Glutamatergic neuron (in vitro differentiated cells): ENCODE measurements at regions not wholly inside any gene's neighbourhood (a gene's known extent, or its start where the extent isn't known, plus 50 kb on each side); places are given as distances from the start of the nearest gene placed in this dataset.

Source experiments
- DNase-seq: peaks from one replicate; pipeline ENCODE4 v3.0.0; 2022
- H3K27ac Mint-ChIP-seq: one replicate; pipeline ENCODE4 v1.8.0; 2020; ENCODE audit warnings: mild to moderate bottlenecking, mixed read lengths, inconsistent platforms; ENCODE audit not compliant: unreplicated experiment
- H3K27me3 Mint-ChIP-seq: one replicate; pipeline ENCODE4 v1.8.0; 2020; ENCODE audit warnings: mild to moderate bottlenecking, moderate library complexity, mixed read lengths, inconsistent platforms; ENCODE audit not compliant: unreplicated experiment
- H3K36me3 Mint-ChIP-seq: one replicate; pipeline ENCODE4 v1.8.0; 2020; ENCODE audit warnings: mild to moderate bottlenecking, mixed read lengths, inconsistent platforms; ENCODE audit not compliant: unreplicated experiment
- H3K4me1 Mint-ChIP-seq: one replicate; pipeline ENCODE4 v1.8.0; 2020; ENCODE audit warnings: mild to moderate bottlenecking, low read depth, mixed read lengths, inconsistent platforms; ENCODE audit not compliant: unreplicated experiment
- H3K4me3 Mint-ChIP-seq: one replicate; pipeline ENCODE4 v1.8.0; 2020; ENCODE audit warnings: mild to moderate bottlenecking, mixed read lengths, inconsistent platforms; ENCODE audit not compliant: unreplicated experiment
- H3K9me3 Mint-ChIP-seq: one replicate; pipeline ENCODE4 v1.8.0; 2020; ENCODE audit warnings: mild to moderate bottlenecking, moderate library complexity, mixed read lengths, inconsistent platforms; ENCODE audit not compliant: unreplicated experiment
- TF ChIP-seq, protein P1 (sequence below): fragments of 200-600 bp; sonication (generic); IDR thresholded peaks from one replicate; pipeline ENCODE4 v1.5.0; 2021; ENCODE audit not compliant: partially characterized antibody, unreplicated experiment

DNA sequence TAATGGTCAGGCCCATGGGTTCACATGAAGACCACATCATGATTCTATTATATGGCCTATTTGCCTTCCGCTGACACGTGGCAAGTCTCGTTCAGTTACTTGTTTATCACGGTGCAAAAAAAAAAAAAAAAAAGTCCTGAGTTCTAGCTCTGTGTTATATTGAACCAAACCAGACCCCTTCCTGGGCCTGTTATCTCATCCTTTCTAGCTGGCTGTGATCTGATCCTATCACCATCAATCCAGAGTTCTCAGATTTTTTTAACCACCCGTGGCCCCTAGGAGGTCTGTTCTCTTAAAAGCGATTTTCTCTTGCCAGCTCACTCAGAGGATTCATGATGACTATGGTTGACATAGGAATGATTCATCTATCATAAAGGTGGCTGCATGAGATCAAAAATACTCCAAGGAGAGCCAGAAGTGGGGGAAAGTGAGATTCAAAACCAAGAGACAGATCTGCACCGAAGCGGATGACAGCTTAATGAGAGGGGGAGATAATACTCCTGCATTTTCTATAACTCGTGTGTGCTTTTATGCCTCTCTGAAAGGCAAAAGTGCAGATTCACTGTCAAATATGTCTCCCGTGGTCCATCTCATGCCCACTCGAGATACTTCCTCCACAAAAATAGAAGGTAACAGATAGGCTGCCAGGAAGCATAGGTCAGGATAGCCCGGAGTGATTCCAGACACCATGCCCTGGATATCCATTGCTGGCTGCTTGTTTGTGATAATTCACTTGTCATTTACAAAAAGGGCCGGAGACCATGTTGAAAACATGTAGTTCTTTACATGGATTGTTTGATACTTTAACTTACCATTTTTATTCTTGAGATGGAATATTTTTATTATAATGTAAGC is 505.7 kb upstream of the KLHL29 start:
- H3K9me3 Mint-ChIP-seq: no peaks in the 10 kb centered on the region
- TF ChIP-seq, protein P1, sequence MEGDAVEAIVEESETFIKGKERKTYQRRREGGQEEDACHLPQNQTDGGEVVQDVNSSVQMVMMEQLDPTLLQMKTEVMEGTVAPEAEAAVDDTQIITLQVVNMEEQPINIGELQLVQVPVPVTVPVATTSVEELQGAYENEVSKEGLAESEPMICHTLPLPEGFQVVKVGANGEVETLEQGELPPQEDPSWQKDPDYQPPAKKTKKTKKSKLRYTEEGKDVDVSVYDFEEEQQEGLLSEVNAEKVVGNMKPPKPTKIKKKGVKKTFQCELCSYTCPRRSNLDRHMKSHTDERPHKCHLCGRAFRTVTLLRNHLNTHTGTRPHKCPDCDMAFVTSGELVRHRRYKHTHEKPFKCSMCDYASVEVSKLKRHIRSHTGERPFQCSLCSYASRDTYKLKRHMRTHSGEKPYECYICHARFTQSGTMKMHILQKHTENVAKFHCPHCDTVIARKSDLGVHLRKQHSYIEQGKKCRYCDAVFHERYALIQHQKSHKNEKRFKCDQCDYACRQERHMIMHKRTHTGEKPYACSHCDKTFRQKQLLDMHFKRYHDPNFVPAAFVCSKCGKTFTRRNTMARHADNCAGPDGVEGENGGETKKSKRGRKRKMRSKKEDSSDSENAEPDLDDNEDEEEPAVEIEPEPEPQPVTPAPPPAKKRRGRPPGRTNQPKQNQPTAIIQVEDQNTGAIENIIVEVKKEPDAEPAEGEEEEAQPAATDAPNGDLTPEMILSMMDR: no peak
- H3K4me3 Mint-ChIP-seq: no peak overlapping the region
- H3K36me3 Mint-ChIP-seq: peaks cover 13% of the 10 kb centered on the region
- no peak for DNase-seq
- no peaks in the 10 kb centered on the region for H3K4me1 Mint-ChIP-seq
- H3K27ac Mint-ChIP-seq: no peak overlapping the region
- peaks cover 2% of the 10 kb centered on the region for H3K27me3 Mint-ChIP-seq

DNA sequence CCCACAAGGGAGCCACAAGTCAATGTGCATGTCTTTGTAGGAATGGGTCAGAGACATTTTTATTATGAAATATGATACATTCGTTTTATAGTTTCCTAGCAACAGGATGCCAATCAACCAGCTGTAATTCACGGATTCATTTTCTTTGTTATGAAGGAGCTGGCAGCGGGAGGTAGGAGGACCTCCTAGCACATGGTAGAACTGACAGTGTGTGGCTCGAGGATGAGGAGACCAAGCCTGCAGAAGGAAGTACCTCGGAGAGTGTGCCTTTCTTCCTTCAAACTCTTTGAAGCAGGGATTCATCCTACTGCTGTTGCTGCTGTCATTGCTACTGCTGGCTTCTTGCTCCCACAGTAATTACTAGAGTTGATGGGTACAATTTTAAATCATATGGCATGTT is 504.8 kb upstream of the KLHL29 start:
- Mint-ChIP-seq H3K4me3 (no peak overlapping the region), H3K27ac (no peak overlapping the region), H3K4me1 (no peaks in the 10 kb centered on the region), H3K9me3 (no peaks in the 10 kb centered on the region), H3K36me3 (peaks cover 12% of the 10 kb centered on the region), H3K27me3 (peaks cover 2% of the 10 kb centered on the region)
- TF ChIP-seq, protein P1: no peak
- DNase-seq: no peak

DNA sequence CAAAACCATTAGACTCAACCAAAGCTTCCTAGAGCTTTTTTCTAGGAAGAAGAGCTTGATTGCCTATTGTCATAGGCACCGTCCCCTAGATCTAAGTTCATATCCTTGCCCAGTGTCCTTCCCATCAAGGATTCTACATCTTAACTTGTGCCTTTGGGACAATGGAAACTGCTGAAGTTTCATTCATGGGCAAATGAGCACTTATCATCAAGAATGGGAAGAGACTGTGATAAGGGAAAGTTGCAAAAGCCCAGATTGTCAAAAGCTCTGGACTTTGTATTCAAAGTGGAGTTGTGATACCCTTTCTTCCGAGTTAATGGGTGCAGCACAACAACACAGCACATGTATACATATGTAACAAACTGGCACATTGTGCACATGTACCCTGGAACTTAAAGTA is 503.0 kb upstream of the KLHL29 start:
- H3K36me3 Mint-ChIP-seq: no peaks in the 10 kb centered on the region
- H3K4me3 Mint-ChIP-seq: no peak overlapping the region
- no peaks in the 10 kb centered on the region for H3K9me3 Mint-ChIP-seq
- peaks cover 2% of the 10 kb centered on the region for H3K27me3 Mint-ChIP-seq
- TF ChIP-seq, protein P1: no peak
- H3K4me1 Mint-ChIP-seq: no peaks in the 10 kb centered on the region
- no peak overlapping the region for H3K27ac Mint-ChIP-seq
- DNase-seq: no peak

DNA sequence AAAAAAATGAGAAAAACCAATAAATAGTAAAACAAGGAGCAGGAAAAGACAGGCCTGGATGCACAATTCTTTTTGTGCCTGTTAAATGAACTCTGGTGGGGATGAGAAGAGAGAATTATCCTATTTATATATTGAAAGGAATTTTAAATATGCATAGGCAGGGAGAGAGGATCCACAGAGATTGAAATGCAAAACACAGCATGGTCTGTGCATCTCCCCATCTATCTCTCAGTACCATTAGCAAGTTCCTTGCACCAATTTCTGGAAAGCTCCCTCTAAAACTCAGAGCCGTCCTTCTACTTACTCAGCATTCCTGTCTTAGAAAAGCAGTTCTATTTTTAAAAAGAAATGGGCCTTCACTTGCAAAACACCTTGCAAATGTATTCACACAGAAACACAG is 502.3 kb upstream of the KLHL29 start:
- H3K9me3 Mint-ChIP-seq: no peaks in the 10 kb centered on the region
- TF ChIP-seq, protein P1: no peak
- H3K4me3 Mint-ChIP-seq: no peak overlapping the region
- H3K27ac Mint-ChIP-seq: no peak overlapping the region
- H3K36me3 Mint-ChIP-seq: no peaks in the 10 kb centered on the region
- H3K27me3 Mint-ChIP-seq: peaks cover 2% of the 10 kb centered on the region
- no peak for DNase-seq
- no peaks in the 10 kb centered on the region for H3K4me1 Mint-ChIP-seq

DNA sequence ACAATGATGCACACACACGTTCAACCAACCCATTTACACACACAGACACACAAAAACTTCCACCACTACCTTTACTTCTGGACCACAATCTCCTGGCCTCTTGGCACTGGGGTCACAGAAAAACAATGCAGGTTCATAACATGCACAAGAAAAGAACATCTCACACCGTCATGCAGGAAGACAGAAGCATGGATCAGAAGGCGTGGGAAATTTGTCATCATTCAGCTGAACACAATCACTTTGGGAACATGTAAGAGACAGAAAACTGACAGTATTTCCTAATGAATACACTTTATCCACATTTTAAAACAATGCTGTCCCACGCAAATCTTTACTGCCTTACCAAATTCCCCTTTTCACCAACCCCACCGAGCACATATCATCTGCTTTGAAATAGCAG is 501.9 kb upstream of the KLHL29 start:
- TF ChIP-seq, protein P1: no peak
- no peak overlapping the region for H3K27ac Mint-ChIP-seq
- H3K27me3 Mint-ChIP-seq: peaks cover 2% of the 10 kb centered on the region
- no peaks in the 10 kb centered on the region for H3K36me3 Mint-ChIP-seq
- H3K4me3 Mint-ChIP-seq: no peak overlapping the region
- H3K4me1 Mint-ChIP-seq: peaks cover 2% of the 10 kb centered on the region
- H3K9me3 Mint-ChIP-seq: peaks cover 2% of the 10 kb centered on the region
- no peak for DNase-seq
